ENCODE measurements at regions not wholly inside any gene's neighbourhood (a gene's known extent, or its start where the extent isn't known, plus 50 kb on each side); places are given as distances from the start of the nearest gene placed in this dataset.
A peak's percentile ranks its signal among the peaks of the same experiment; 100 is the strongest.

GRCh38 chr4:11748164-11748872, 319.6 kb upstream of the HS3ST1 start:
- no peak for DNase-seq
- no peak for TF ChIP-seq CTCF (conservative IDR thresholded peaks at IDR 0.05)
- Histone ChIP-seq H3K36me3 (ENCODE audit: control insufficient read depth, insufficient read depth, low read length) (no peaks in the 10 kb centered on the region), H3K9ac (ENCODE audit: extremely low read depth, low read length, poor library complexity, severe bottlenecking) (no peak overlapping the region), H3K4me1 (ENCODE audit: control insufficient read depth, insufficient read depth, low read length) (no peaks in the 10 kb centered on the region), H3K9me3 (ENCODE audit: control insufficient read depth, low read length) (peaks cover 27% of the 10 kb centered on the region), H3K27ac (ENCODE audit: low read depth, low read length) (peak overlapping the region; percentile 49), H3K27me3 (ENCODE audit: control insufficient read depth, insufficient read depth, low read length, poor library complexity, severe bottlenecking) (peaks cover 18% of the 10 kb centered on the region), H3K4me3 (ENCODE audit: low read length) (no peak overlapping the region)
- peaks cover 12% of the 10 kb centered on the region for H3K9me3 Mint-ChIP-seq
- no peaks in the 10 kb centered on the region for H3K36me3 Mint-ChIP-seq (ENCODE audit: low read depth)
- no peak overlapping the region for H3K4me3 Mint-ChIP-seq
- no peaks in the 10 kb centered on the region for H3K27me3 Mint-ChIP-seq (ENCODE audit: insufficient read depth)
- H3K4me1 Mint-ChIP-seq = peaks cover 5% of the 10 kb centered on the region
- 73 to 88% methylated on average over 4 to 6 of the region's 7 CpGs for WGBS, 2 experiments (ENCODE audit: insufficient coverage in 1 of 2, insufficient read length in 1 of 2)
- H3K27ac Mint-ChIP-seq = no peak overlapping the region

GRCh38 chr4:11746734-11747133, 318.0 kb upstream of the HS3ST1 start:
- Histone ChIP-seq H3K4me1 (ENCODE audit: control insufficient read depth, insufficient read depth, low read length) (no peaks in the 10 kb centered on the region), H3K27ac (ENCODE audit: low read depth, low read length) (no peak overlapping the region), H3K27me3 (ENCODE audit: control insufficient read depth, insufficient read depth, low read length, poor library complexity, severe bottlenecking) (peaks cover 18% of the 10 kb centered on the region), H3K36me3 (ENCODE audit: control insufficient read depth, insufficient read depth, low read length) (no peaks in the 10 kb centered on the region), H3K9ac (ENCODE audit: extremely low read depth, low read length, poor library complexity, severe bottlenecking) (no peak overlapping the region), H3K4me3 (ENCODE audit: low read length) (no peak overlapping the region), H3K9me3 (ENCODE audit: control insufficient read depth, low read length) (peaks cover 17% of the 10 kb centered on the region)
- peaks cover 5% of the 10 kb centered on the region for H3K4me1 Mint-ChIP-seq
- H3K9me3 Mint-ChIP-seq = peaks cover 6% of the 10 kb centered on the region
- DNase-seq = no peak
- 98 to 100% methylated on average over 1 to 3 of the region's 4 CpGs for WGBS, 2 experiments (ENCODE audit: insufficient coverage in 1 of 2, insufficient read length in 1 of 2)
- H3K4me3 Mint-ChIP-seq = no peak overlapping the region
- H3K27me3 Mint-ChIP-seq (ENCODE audit: insufficient read depth) = no peaks in the 10 kb centered on the region
- no peak overlapping the region for H3K27ac Mint-ChIP-seq
- H3K36me3 Mint-ChIP-seq (ENCODE audit: low read depth) = no peaks in the 10 kb centered on the region
- TF ChIP-seq CTCF (conservative IDR thresholded peaks at IDR 0.05) = no peak

- H3K27me3 Mint-ChIP-seq (ENCODE audit: insufficient read depth) = no peaks in the 10 kb centered on the region
- WGBS, 2 experiments (ENCODE audit: insufficient coverage in 1 of 2, insufficient read length in 1 of 2) = 94% methylated on average over 1 of the region's 1 CpG; no CpG with 5 or more reads in 1 of the 2 experiments
- Histone ChIP-seq H3K4me1 (ENCODE audit: control insufficient read depth, insufficient read depth, low read length) (no peaks in the 10 kb centered on the region), H3K27ac (ENCODE audit: low read depth, low read length) (no peak overlapping the region), H3K4me3 (ENCODE audit: low read length) (no peak overlapping the region), H3K9ac (ENCODE audit: extremely low read depth, low read length, poor library complexity, severe bottlenecking) (no peak overlapping the region), H3K36me3 (ENCODE audit: control insufficient read depth, insufficient read depth, low read length) (no peaks in the 10 kb centered on the region), H3K27me3 (ENCODE audit: control insufficient read depth, insufficient read depth, low read length, poor library complexity, severe bottlenecking) (peaks cover 18% of the 10 kb centered on the region), H3K9me3 (ENCODE audit: control insufficient read depth, low read length) (peaks cover 11% of the 10 kb centered on the region)
- DNase-seq = no peak
- H3K36me3 Mint-ChIP-seq (ENCODE audit: low read depth) = no peaks in the 10 kb centered on the region
- no peak for TF ChIP-seq CTCF (conservative IDR thresholded peaks at IDR 0.05)
- H3K9me3 Mint-ChIP-seq = peaks cover 7% of the 10 kb centered on the region
- no peak overlapping the region for H3K4me3 Mint-ChIP-seq
- peaks cover 5% of the 10 kb centered on the region for H3K4me1 Mint-ChIP-seq
- no peak overlapping the region for H3K27ac Mint-ChIP-seq
These were observed 315.3 kb upstream of the HS3ST1 start for GRCh38 chr4:11743976-11744375.
